ENCODE measurements at regions not wholly inside any gene's neighbourhood (a gene's known extent, or its start where the extent isn't known, plus 50 kb on each side); places are given as distances from the start of the nearest gene placed in this dataset.

GRCh38 chr2:133846476-133846875, 278.2 kb upstream of the NCKAP5 start:
- TF ChIP-seq CTCF (IDR thresholded peaks at IDR 0.05) = no peak
- H3K4me1 Mint-ChIP-seq (ENCODE audit: low read depth) = peaks cover 35% of the 10 kb centered on the region
- H3K27me3 Mint-ChIP-seq (ENCODE audit: insufficient read depth) = peaks cover 2% of the 10 kb centered on the region
- no peaks in the 10 kb centered on the region for H3K9me3 Mint-ChIP-seq
- no peak overlapping the region for H3K27ac Mint-ChIP-seq
- no peaks in the 10 kb centered on the region for H3K36me3 Mint-ChIP-seq (ENCODE audit: low read depth)
- DNase-seq = no peak
- no peak overlapping the region for H3K4me3 Mint-ChIP-seq

- H3K4me3 Mint-ChIP-seq = no peak overlapping the region
- DNase-seq = no peak
- H3K36me3 Mint-ChIP-seq (ENCODE audit: low read depth) = peaks cover 7% of the 10 kb centered on the region
- H3K4me1 Mint-ChIP-seq (ENCODE audit: low read depth) = peaks cover 23% of the 10 kb centered on the region
- H3K27ac Mint-ChIP-seq = no peak overlapping the region
- H3K27me3 Mint-ChIP-seq (ENCODE audit: insufficient read depth) = peaks cover 2% of the 10 kb centered on the region
- TF ChIP-seq CTCF (IDR thresholded peaks at IDR 0.05) = no peak
- H3K9me3 Mint-ChIP-seq = peaks cover 5% of the 10 kb centered on the region
Observed at GRCh38 chr2:133847591-133847990, 279.3 kb upstream of the NCKAP5 start.

DNA sequence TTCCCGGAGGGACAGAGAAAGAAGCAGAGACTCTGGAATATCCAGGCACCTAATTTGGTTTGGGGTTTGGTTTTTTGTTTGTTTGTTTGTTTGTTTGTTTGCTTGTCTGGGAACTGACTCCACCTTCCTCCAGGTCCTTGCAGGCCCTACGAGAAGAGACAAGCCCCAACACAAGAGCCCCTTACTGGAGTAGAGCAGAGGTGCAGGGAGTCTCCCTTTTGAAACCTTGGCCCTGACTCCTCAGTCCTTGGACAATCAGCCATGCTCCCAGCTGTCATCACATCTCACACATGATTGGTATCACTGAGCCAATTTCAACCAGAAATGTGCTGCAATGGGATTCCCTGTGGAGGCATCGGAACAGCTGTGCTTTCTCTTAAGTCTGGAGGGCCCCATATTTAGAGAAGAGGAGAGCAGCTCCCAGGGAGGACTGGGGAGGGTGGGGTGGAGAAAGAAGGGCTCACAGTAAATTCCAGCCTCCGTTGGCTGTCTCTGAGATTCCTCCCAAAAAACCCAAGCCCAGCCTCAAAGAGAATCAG, 279.9 kb upstream of the NCKAP5 start:
- no peak overlapping the region for H3K4me3 Mint-ChIP-seq
- H3K4me1 Mint-ChIP-seq (ENCODE audit: low read depth) = peaks cover 18% of the 10 kb centered on the region
- no peak for TF ChIP-seq CTCF (IDR thresholded peaks at IDR 0.05)
- peaks cover 13% of the 10 kb centered on the region for H3K36me3 Mint-ChIP-seq (ENCODE audit: low read depth)
- H3K9me3 Mint-ChIP-seq = peaks cover 11% of the 10 kb centered on the region
- H3K27ac Mint-ChIP-seq = no peak overlapping the region
- no peak for DNase-seq
- H3K27me3 Mint-ChIP-seq (ENCODE audit: insufficient read depth) = no peaks in the 10 kb centered on the region; the same call in 1 of the 2 replicates

DNA sequence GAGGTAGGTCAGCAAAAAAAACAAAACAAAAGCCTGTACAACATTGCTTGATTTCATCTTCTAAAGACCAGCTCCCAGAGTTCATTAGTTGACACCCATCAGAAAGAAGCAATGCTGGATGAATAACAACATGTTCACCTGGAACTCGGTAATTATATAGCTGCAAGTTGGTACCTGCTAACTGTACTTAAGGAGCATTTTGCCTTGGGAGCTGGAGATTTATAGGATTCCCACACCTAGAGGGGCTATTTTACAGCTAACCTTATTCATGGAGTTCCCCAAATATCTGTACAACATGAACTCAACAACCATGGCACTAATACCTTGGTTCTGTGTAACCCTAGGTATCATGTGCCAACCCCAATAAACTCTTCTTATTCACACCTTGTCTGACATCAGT, 281.1 kb upstream of the NCKAP5 start:
- Mint-ChIP-seq H3K36me3 (ENCODE audit: low read depth) (peaks cover 17% of the 10 kb centered on the region), H3K4me1 (ENCODE audit: low read depth) (peaks cover 6% of the 10 kb centered on the region), H3K9me3 (peaks cover 15% of the 10 kb centered on the region), H3K4me3 (no peak overlapping the region), H3K27me3 (ENCODE audit: insufficient read depth) (peaks cover 3% of the 10 kb centered on the region; the same call in 1 of the 2 replicates), H3K27ac (no peak overlapping the region)
- no peak for DNase-seq
- TF ChIP-seq CTCF (IDR thresholded peaks at IDR 0.05) = no peak

GRCh38 chr2:133854603-133855200, 286.4 kb upstream of the NCKAP5 start:
- H3K9me3 Mint-ChIP-seq = peaks cover 15% of the 10 kb centered on the region
- DNase-seq = no peak
- no peak for TF ChIP-seq CTCF (IDR thresholded peaks at IDR 0.05)
- H3K4me3 Mint-ChIP-seq = no peak overlapping the region
- peaks cover 17% of the 10 kb centered on the region for H3K36me3 Mint-ChIP-seq (ENCODE audit: low read depth)
- H3K27me3 Mint-ChIP-seq (ENCODE audit: insufficient read depth) = peaks cover 10% of the 10 kb centered on the region; the same call in 1 of the 2 replicates
- no peak overlapping the region for H3K27ac Mint-ChIP-seq
- peaks cover 8% of the 10 kb centered on the region for H3K4me1 Mint-ChIP-seq (ENCODE audit: low read depth)
